ENCODE measurements at regions not wholly inside any gene's neighbourhood (a gene's known extent, or its start where the extent isn't known, plus 50 kb on each side); places are given as distances from the start of the nearest gene placed in this dataset.

- DNase-seq (ENCODE audit: extremely low spot score, unreplicated experiment) = no peak
- Mint-ChIP-seq H3K36me3 (no peaks in the 10 kb centered on the region), H3K27ac (no peak overlapping the region), H3K27me3 (no peaks in the 10 kb centered on the region), H3K9me3 (no peaks in the 10 kb centered on the region), H3K4me3 (no peak overlapping the region), H3K4me1 (ENCODE audit: unreplicated experiment) (no peaks in the 10 kb centered on the region)
- no peak for TF ChIP-seq CTCF (conservative IDR thresholded peaks at IDR 0.05)
Measured at GRCh38 chr3:165549665-165550064, 287.6 kb downstream of the BCHE start.

- H3K27ac Mint-ChIP-seq = no peak overlapping the region
- DNase-seq (ENCODE audit: extremely low spot score, unreplicated experiment) = no peak
- H3K9me3 Mint-ChIP-seq = no peaks in the 10 kb centered on the region
- no peaks in the 10 kb centered on the region for H3K4me1 Mint-ChIP-seq (ENCODE audit: unreplicated experiment)
- no peak for TF ChIP-seq CTCF (conservative IDR thresholded peaks at IDR 0.05)
- H3K4me3 Mint-ChIP-seq = no peak overlapping the region
- H3K36me3 Mint-ChIP-seq = no peaks in the 10 kb centered on the region
- no peaks in the 10 kb centered on the region for H3K27me3 Mint-ChIP-seq
Measured at GRCh38 chr3:165549037-165549436, 288.2 kb downstream of the BCHE start.

GRCh38 chr3:165545059-165545458, 292.2 kb downstream of the BCHE start:
- Mint-ChIP-seq H3K4me3 (no peak overlapping the region), H3K27me3 (no peaks in the 10 kb centered on the region), H3K27ac (no peak overlapping the region), H3K9me3 (no peaks in the 10 kb centered on the region), H3K4me1 (ENCODE audit: unreplicated experiment) (no peaks in the 10 kb centered on the region), H3K36me3 (no peaks in the 10 kb centered on the region)
- no peak for TF ChIP-seq CTCF (conservative IDR thresholded peaks at IDR 0.05)
- DNase-seq (ENCODE audit: extremely low spot score, unreplicated experiment) = no peak

GRCh38 chr3:165544432-165544831, 292.8 kb downstream of the BCHE start:
- no peaks in the 10 kb centered on the region for H3K36me3 Mint-ChIP-seq
- no peak overlapping the region for H3K27ac Mint-ChIP-seq
- no peaks in the 10 kb centered on the region for H3K9me3 Mint-ChIP-seq

GRCh38 chr3:165538166-165538565, 299.1 kb downstream of the BCHE start:
- Mint-ChIP-seq H3K9me3 (no peaks in the 10 kb centered on the region), H3K27ac (no peak overlapping the region), H3K4me1 (ENCODE audit: unreplicated experiment) (no peaks in the 10 kb centered on the region), H3K4me3 (no peak overlapping the region), H3K27me3 (no peaks in the 10 kb centered on the region), H3K36me3 (no peaks in the 10 kb centered on the region)
- no peak for DNase-seq (ENCODE audit: extremely low spot score, unreplicated experiment)
- no peak for TF ChIP-seq CTCF (conservative IDR thresholded peaks at IDR 0.05)

More at GRCh38 chr3:165544432-165544831, 292.8 kb downstream of the BCHE start:
- H3K4me1 Mint-ChIP-seq (ENCODE audit: unreplicated experiment) = no peaks in the 10 kb centered on the region
- TF ChIP-seq CTCF (conservative IDR thresholded peaks at IDR 0.05) = no peak
- no peak overlapping the region for H3K4me3 Mint-ChIP-seq
- DNase-seq (ENCODE audit: extremely low spot score, unreplicated experiment) = no peak
- H3K27me3 Mint-ChIP-seq = no peaks in the 10 kb centered on the region

GRCh38 chr3:165532851-165533250, 304.4 kb downstream of the BCHE start:
- no peak overlapping the region for H3K4me3 Mint-ChIP-seq
- no peak for TF ChIP-seq CTCF (conservative IDR thresholded peaks at IDR 0.05)
- H3K4me1 Mint-ChIP-seq (ENCODE audit: unreplicated experiment) = no peaks in the 10 kb centered on the region
- H3K9me3 Mint-ChIP-seq = peaks cover 5% of the 10 kb centered on the region
- no peaks in the 10 kb centered on the region for H3K27me3 Mint-ChIP-seq
- no peaks in the 10 kb centered on the region for H3K36me3 Mint-ChIP-seq
- H3K27ac Mint-ChIP-seq = no peak overlapping the region
- DNase-seq (ENCODE audit: extremely low spot score, unreplicated experiment) = no peak
